GM23338 (cell line): ENCODE measurements at regions not wholly inside any gene's neighbourhood (a gene's known extent, or its start where the extent isn't known, plus 50 kb on each side); places are given as distances from the start of the nearest gene placed in this dataset.

ENCODE experiments used
- ATAC-seq: fragments of 200-7000 bp; cut with Tn5 transposase; 3 replicates; pipeline ENCODE4 v1.9.1; 2020
- DNase-seq: peaks from one replicate; pipeline ENCODE4 v3.0.0-alpha.2; 2015; ENCODE audit warnings: low spot score
- H2AFZ ChIP-seq: fragments of 200-600 bp; sonication (generic); 2 replicates; pipeline ENCODE4 v1.8.0; 2016; ENCODE audit warnings: antibody characterized with exemption, mild to moderate bottlenecking, moderate library complexity
- H3F3A ChIP-seq: fragments of 200-600 bp; sonication (generic); replicated peaks from 2 replicates; pipeline ENCODE4 v1.8.0; 2017; ENCODE audit warnings: antibody characterized with exemption, mixed run types, low read depth
- H3K27ac ChIP-seq: fragments of 200-600 bp; sonication (generic); 2 replicates; pipeline ENCODE4 v1.6.1; 2016; ENCODE audit warnings: low read depth
- H3K27me3 ChIP-seq: fragments of 200-600 bp; sonication (generic); 2 replicates; pipeline ENCODE4 v1.8.0; 2016; ENCODE audit warnings: mild to moderate bottlenecking, mixed run types, moderate library complexity; ENCODE audit not compliant: insufficient read depth
- H3K36me3 ChIP-seq: fragments of 200-600 bp; sonication (generic); 2 replicates; pipeline ENCODE4 v1.8.0; 2016; ENCODE audit warnings: mild to moderate bottlenecking; ENCODE audit not compliant: insufficient read depth
- H3K4me1 ChIP-seq: fragments of 200-600 bp; sonication (generic); 2 replicates; pipeline ENCODE4 v1.8.0; 2016; ENCODE audit warnings: mild to moderate bottlenecking, moderate library complexity; ENCODE audit not compliant: insufficient read depth
- H3K4me2 ChIP-seq: fragments of 200-600 bp; sonication (generic); 2 replicates; pipeline ENCODE4 v1.7.1; 2017; ENCODE audit warnings: mixed run types
- H3K4me3 ChIP-seq: fragments of 200-600 bp; sonication (generic); 2 replicates; pipeline ENCODE4 v1.6.1; 2016; ENCODE audit warnings: mixed run types
- H3K79me2 ChIP-seq: fragments of 200-600 bp; sonication (generic); replicated peaks from 2 replicates; pipeline ENCODE4 v1.8.0; 2017; ENCODE audit warnings: mild to moderate bottlenecking; ENCODE audit not compliant: insufficient read depth
- H3K9me2 ChIP-seq: fragments of 200-600 bp; sonication (generic); 2 replicates; pipeline ENCODE4 v1.8.0; 2017; ENCODE audit not compliant: insufficient read depth
- H4K20me1 ChIP-seq: fragments of 200-600 bp; sonication (generic); replicated peaks from 2 replicates; pipeline ENCODE4 v1.8.0; 2017; ENCODE audit warnings: mild to moderate bottlenecking; ENCODE audit not compliant: insufficient read depth
- H3K27ac Mint-ChIP-seq: 2 replicates; pipeline ENCODE4 v1.8.0; 2020; ENCODE audit warnings: inconsistent platforms, mild to moderate bottlenecking, moderate library complexity, mixed read lengths
- H3K27me3 Mint-ChIP-seq: 3 replicates; pipeline ENCODE4 v1.8.0; 2022; ENCODE audit warnings: low read depth, mild to moderate bottlenecking, moderate library complexity, mixed read lengths, inconsistent platforms; ENCODE audit not compliant: insufficient read depth, poor library complexity
- H3K36me3 Mint-ChIP-seq: 3 replicates; pipeline ENCODE4 v1.8.0; 2021; ENCODE audit warnings: low read depth, mild to moderate bottlenecking, inconsistent platforms, moderate library complexity, mixed read lengths
- H3K4me1 Mint-ChIP-seq: 3 replicates; pipeline ENCODE4 v1.8.0; 2020; ENCODE audit warnings: mild to moderate bottlenecking, inconsistent platforms, mixed read lengths
- H3K4me3 Mint-ChIP-seq: 3 replicates; pipeline ENCODE4 v1.8.0; 2021; ENCODE audit warnings: moderate library complexity, mild to moderate bottlenecking, inconsistent platforms, mixed read lengths
- H3K9me3 Mint-ChIP-seq: 3 replicates; pipeline ENCODE4 v1.8.0; 2020; ENCODE audit warnings: moderate library complexity, mild to moderate bottlenecking, inconsistent platforms, mixed read lengths
- CREB1 ChIP-seq: fragments of 250-450 bp; sonication (Bioruptor Pico); IDR thresholded peaks from 2 replicates; pipeline ENCODE4 v1.5.0; 2020; ENCODE audit warnings: low read depth, mild to moderate bottlenecking, moderate library complexity
- ETS1 ChIP-seq: IDR thresholded peaks from 2 replicates; pipeline ENCODE4 v1.6.1; 2016; ENCODE audit warnings: antibody characterized with exemption
- EZH2 ChIP-seq: fragments of 200-600 bp; sonication (generic); IDR thresholded peaks from one replicate; pipeline ENCODE4 v1.8.0; 2017; ENCODE audit warnings: antibody characterized with exemption, mild to moderate bottlenecking, low read depth; ENCODE audit not compliant: unreplicated experiment
- EZH2phosphoT487 ChIP-seq: fragments of 200-600 bp; sonication (generic); IDR thresholded peaks from one replicate; pipeline ENCODE4 v1.8.1; 2018; ENCODE audit warnings: antibody characterized with exemption; ENCODE audit not compliant: unreplicated experiment
- JUNB ChIP-seq: IDR thresholded peaks from one replicate; pipeline ENCODE4 v1.6.1; 2016; ENCODE audit warnings: antibody characterized with exemption; ENCODE audit not compliant: unreplicated experiment
- NANOG ChIP-seq: IDR thresholded peaks from 2 replicates; pipeline ENCODE4 v1.6.1; 2016; ENCODE audit warnings: antibody characterized with exemption, borderline replicate concordance
- POLR2AphosphoS5 ChIP-seq: IDR thresholded peaks from 2 replicates; pipeline ENCODE4 v1.6.1; 2016; ENCODE audit warnings: antibody characterized with exemption, low read depth
- STAT1 ChIP-seq: IDR thresholded peaks from one replicate; pipeline ENCODE4 v1.6.1; 2016; ENCODE audit warnings: antibody characterized with exemption; ENCODE audit not compliant: unreplicated experiment
- ZNF114 ChIP-seq: fragments of 250-450 bp; sonication (Bioruptor Pico); IDR thresholded peaks from 2 replicates; pipeline ENCODE4 v1.5.0; 2020; ENCODE audit warnings: mild to moderate bottlenecking, moderate library complexity
- ZNF331 ChIP-seq: fragments of 250-450 bp; sonication (Bioruptor Pico); IDR thresholded peaks from 2 replicates; pipeline ENCODE4 v1.5.0; 2020; ENCODE audit warnings: low read depth, mild to moderate bottlenecking, moderate library complexity
- ZNF462 ChIP-seq: fragments of 250-450 bp; sonication (Bioruptor Pico); IDR thresholded peaks from 2 replicates; pipeline ENCODE4 v1.5.0; 2020; ENCODE audit warnings: mild to moderate bottlenecking, moderate library complexity
- TF ChIP-seq, protein P1 (sequence below), 2 experiments: fragments of 200-600 bp in 1 of 2; sonication (generic) in 1 of 2; conservative IDR thresholded peaks; 2 replicates each; pipeline versions ENCODE4 v1.5.1 to v1.6.1; 2016 to 2017; ENCODE audit warnings: antibody characterized with exemption in 2 of 2, low read depth in 2 of 2, mild to moderate bottlenecking in 2 of 2, moderate library complexity in 1 of 2
- TF ChIP-seq, protein P2 (sequence below): IDR thresholded peaks from one replicate; pipeline ENCODE4 v1.6.1; 2018; ENCODE audit warnings: antibody characterized with exemption; ENCODE audit not compliant: unreplicated experiment

- TF ChIP-seq, protein P1, sequence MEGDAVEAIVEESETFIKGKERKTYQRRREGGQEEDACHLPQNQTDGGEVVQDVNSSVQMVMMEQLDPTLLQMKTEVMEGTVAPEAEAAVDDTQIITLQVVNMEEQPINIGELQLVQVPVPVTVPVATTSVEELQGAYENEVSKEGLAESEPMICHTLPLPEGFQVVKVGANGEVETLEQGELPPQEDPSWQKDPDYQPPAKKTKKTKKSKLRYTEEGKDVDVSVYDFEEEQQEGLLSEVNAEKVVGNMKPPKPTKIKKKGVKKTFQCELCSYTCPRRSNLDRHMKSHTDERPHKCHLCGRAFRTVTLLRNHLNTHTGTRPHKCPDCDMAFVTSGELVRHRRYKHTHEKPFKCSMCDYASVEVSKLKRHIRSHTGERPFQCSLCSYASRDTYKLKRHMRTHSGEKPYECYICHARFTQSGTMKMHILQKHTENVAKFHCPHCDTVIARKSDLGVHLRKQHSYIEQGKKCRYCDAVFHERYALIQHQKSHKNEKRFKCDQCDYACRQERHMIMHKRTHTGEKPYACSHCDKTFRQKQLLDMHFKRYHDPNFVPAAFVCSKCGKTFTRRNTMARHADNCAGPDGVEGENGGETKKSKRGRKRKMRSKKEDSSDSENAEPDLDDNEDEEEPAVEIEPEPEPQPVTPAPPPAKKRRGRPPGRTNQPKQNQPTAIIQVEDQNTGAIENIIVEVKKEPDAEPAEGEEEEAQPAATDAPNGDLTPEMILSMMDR (conservative IDR thresholded peaks at IDR 0.05; ENCODE audit: low read depth in 2 of 2), result no peak
- TF ChIP-seq STAT1, result no peak
- no peak for TF ChIP-seq ZNF331
- TF ChIP-seq NANOG, result no peak
- no peak for TF ChIP-seq EZH2phosphoT487
- no peak for TF ChIP-seq ETS1
- TF ChIP-seq, protein P2, sequence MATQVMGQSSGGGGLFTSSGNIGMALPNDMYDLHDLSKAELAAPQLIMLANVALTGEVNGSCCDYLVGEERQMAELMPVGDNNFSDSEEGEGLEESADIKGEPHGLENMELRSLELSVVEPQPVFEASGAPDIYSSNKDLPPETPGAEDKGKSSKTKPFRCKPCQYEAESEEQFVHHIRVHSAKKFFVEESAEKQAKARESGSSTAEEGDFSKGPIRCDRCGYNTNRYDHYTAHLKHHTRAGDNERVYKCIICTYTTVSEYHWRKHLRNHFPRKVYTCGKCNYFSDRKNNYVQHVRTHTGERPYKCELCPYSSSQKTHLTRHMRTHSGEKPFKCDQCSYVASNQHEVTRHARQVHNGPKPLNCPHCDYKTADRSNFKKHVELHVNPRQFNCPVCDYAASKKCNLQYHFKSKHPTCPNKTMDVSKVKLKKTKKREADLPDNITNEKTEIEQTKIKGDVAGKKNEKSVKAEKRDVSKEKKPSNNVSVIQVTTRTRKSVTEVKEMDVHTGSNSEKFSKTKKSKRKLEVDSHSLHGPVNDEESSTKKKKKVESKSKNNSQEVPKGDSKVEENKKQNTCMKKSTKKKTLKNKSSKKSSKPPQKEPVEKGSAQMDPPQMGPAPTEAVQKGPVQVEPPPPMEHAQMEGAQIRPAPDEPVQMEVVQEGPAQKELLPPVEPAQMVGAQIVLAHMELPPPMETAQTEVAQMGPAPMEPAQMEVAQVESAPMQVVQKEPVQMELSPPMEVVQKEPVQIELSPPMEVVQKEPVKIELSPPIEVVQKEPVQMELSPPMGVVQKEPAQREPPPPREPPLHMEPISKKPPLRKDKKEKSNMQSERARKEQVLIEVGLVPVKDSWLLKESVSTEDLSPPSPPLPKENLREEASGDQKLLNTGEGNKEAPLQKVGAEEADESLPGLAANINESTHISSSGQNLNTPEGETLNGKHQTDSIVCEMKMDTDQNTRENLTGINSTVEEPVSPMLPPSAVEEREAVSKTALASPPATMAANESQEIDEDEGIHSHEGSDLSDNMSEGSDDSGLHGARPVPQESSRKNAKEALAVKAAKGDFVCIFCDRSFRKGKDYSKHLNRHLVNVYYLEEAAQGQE, result no peak
- TF ChIP-seq EZH2, result no peak
- no peak for TF ChIP-seq POLR2AphosphoS5
- no peak for TF ChIP-seq CREB1 (CRISPR knock-in tag)
- no peak for TF ChIP-seq JUNB
- no peak for TF ChIP-seq ZNF114 (CRISPR knock-in tag)
- no peak for TF ChIP-seq ZNF462 (CRISPR knock-in tag)
- Mint-ChIP-seq H3K9me3 (no peaks in the 10 kb centered on the region), H3K4me3 (no peak overlapping the region), H3K4me1 (peaks cover 4% of the 10 kb centered on the region), H3K27ac (no peak overlapping the region), H3K36me3 (no peaks in the 10 kb centered on the region), H3K27me3 (no peaks in the 10 kb centered on the region)
- Histone ChIP-seq H2AFZ (no peak overlapping the region), H3K4me1 (no peaks in the 10 kb centered on the region; the same call in 1 of the 2 replicates), H3K27ac (no peak overlapping the region), H3K27me3 (no peaks in the 10 kb centered on the region), H3K4me2 (no peak overlapping the region), H3K79me2 (no peaks in the 10 kb centered on the region), H3F3A (no peaks in the 10 kb centered on the region), H3K36me3 (no peaks in the 10 kb centered on the region), H3K9me2 (0 out of 2 replicates have a peak, but pooled peaks cover 8% of the 10 kb centered on the region), H4K20me1 (no peaks in the 10 kb centered on the region), H3K4me3 (no peak overlapping the region)
- no peak for DNase-seq
- ATAC-seq, result no peak
These were observed 114.4 kb downstream of the PCSK1 start for GRCh38 chr5:96318569-96319110.
